Tongue (tissue), 1 donor: ENCODE measurements at regions not wholly inside any gene's neighbourhood (a gene's known extent, or its start where the extent isn't known, plus 50 kb on each side); places are given as distances from the start of the nearest gene placed in this dataset.
"Not testable (repeated sequence)": the region's sequence is repeated elsewhere in the genome, so short reads cannot be mapped to it uniquely, and the experiment has no call there.

Experiments used
- DNase-seq: peaks from one replicate; pipeline ENCODE4 v3.0.0-alpha.2; 2015

DNA sequence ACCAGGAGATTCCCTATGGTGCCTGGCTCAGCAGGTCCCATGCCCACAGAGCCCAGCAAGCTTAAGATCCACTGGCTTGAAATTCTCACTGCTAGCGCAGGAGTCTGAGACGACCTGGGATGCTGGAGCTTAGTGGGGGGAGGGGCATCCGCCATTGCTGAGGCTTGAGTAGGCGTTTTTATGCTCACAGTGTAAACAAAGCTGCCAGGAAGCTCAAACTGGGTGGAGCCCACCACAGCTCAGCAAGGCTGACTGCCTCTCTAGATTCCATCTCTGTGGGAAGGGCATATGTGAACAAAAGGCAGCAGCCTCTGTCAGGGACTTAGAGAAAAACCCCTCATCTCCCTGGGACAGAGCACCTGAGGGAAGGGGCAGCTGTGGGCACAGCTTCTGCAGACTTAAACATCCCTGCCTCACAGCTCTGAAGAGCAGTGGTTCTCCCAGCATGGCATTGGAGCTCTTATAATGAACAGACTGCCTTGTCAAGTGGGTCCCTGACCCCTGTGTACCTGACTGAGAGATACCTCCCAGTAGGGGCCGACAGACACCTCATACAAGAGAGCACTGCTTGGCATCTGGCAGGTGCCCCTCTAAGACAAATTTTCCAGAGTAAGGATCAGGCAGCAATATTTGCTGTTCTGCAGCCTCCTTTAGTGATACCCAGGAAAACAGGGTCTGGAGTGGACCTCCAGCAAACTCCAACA lies 231.5 kb upstream of the SETMAR start:
- DNase-seq, result no peak

DNA sequence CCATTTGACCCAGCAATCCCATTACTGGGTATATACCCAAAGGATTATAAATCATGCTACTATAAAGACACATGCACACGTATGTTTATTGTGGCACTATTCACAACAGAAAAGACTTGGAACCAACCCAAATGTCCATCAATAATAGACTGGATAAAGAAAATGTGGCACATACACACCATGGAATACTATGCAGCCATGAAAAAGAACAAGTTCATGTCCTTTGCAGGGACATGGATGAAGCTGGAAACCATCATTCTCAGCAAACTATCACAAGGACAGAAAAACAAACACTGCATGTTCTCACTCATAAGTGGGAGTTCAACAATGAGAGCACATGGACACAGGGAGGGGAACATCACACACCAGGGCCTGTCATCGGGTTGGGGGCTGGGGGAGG lies 225.9 kb upstream of the SETMAR start:
- DNase-seq, result not testable (repeated sequence)

DNA sequence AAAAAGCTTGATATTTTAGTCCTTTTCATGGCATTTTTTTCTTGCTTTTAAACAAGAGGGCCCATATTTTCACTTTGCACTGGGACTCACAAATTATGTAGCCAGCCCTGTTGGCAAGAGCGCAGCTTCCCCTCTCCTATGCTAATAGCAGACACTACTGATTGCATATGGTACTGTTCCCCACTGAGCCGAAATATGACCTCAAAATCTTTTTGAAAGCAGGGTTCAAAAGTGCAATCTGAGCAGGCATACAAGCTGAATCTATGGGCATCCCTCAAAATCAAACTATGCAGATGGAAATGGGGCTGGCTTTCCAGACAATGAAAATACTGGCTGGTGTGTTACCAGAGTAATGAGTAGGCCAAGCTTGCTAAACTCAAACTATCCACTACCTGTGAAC lies 225.2 kb upstream of the SETMAR start:
- DNase-seq, result no peak

DNA sequence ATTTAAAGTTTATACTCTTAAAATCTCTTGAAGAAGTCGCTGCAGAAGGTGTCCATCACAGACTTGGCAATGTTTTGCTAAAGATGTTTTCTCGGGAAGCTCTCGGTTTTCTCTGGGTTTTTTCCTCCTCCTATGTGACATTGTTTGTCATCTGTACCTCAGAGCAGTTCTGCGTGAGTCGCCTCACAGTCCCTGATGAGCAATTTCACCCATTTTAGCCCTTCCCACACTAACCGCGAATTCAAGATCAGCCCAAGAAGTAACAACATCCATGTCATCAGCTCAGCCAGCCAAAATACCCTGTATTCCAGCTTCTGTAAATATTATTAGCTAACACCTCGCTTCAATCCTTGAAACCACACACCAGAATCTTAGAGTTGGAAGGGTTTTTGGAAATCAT lies 224.3 kb upstream of the SETMAR start:
- DNase-seq, result no peak

DNA sequence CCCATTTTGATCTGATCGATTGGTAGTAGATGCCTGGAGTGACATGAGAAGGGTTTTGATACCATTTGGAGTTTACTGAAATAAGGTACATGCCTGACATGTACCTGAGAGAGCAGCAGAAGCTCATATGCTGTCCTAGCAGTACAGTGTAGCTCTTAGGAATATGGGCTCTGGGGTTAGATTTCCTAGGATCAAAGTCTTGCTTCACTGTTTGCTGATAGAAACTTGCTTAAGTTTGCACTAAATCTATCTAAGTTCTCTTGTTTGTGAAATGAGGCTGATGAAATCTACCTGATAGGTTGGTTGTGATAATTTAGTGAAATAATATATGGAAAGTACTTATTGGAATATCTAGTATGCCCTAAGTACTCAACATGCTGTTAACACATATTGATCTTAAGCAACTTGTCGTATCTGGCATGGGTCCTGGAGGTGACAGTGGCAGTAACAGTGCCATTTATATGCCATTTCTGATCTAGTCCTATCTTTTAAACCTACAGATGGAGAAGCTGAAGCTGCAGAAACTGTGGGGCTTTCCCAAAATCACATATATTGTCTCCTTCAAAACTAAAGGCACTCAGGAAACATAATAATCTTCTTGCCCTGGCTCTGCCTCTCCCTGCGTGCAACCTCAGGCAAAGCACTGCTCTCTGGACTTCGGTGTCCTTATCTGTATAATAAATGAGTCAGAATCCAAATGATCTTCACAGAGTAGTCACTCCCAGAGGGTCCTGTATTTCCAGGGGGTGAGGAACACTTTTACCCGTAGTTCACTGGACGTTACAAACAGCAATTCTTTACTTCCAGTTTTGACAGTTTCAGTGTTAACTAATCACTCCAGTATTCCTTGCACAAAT lies 223.6 kb upstream of the SETMAR start:
- no peak for DNase-seq

DNA sequence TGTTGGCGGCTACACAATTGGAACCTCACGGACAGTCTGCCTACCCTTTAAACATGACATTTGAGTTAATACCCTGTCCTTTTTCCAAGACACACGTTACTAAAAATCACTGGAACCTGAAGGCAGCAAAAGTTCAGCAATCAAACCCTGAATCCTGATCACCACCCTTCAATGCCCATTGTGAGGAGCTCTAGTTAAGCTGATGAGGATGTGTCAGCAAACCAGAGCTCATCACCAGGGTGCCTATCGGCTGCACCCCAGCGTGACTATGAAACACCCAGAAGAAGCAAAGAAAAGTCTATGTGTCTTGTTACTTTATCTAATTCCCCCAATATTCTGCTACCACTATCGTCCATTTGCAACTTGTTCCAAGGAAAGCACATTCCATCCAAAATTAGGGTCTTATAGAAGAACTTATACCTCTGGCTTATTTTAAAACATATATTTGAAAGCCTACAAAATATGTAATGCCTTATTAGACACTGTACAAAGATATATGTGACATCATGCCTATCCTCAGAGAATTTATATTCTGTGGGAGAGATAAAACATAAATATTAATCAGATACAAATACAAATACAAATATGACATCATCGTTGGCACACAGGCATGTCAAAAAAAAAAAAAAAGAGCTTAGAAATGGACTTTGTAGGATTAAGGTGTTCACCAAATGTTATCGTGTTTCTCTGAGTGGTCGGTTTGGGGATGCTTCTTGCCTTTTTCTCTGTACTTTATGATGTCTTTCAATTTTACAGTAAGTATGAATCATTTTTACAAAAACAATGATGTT lies 219.7 kb upstream of the SETMAR start:
- no peak for DNase-seq

DNA sequence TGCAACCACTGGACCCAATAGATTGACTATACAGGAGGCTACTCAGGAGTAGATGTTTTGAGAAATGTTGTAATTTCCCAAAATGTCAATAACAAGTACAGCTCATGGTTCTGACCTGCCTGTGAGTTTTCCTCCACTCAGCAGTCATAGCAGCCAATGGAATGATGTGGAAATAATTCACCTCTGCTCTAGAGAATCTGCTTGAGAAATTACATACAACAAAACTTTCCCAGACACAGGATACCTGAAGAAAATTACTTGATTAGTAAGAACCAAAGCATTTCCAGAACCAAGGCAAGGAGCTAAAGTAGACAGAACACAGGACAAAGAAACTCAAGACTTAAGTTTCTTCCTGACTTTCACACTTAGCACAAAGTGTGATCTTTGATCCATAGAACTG lies 218.9 kb upstream of the SETMAR start:
- DNase-seq, result no peak

DNA sequence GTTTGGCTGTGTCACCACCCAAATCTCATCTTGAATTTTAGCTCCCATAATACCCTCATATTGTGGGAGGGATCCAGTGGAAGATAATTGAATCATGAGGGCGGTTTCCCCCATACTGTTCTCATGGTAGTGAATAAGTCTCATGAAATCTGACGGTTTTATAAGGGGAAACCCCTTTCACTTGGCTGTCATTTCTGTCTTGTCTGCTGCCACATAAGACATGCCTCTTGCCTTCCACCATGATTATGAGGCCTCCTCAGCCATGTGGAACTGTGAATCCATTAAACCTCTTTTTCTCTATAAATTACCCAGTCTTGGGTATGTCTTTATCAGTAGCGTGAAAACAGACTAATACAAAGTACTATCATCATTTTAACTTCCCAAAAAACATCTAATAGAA lies 216.5 kb upstream of the SETMAR start:
- not testable (repeated sequence) for DNase-seq

DNA sequence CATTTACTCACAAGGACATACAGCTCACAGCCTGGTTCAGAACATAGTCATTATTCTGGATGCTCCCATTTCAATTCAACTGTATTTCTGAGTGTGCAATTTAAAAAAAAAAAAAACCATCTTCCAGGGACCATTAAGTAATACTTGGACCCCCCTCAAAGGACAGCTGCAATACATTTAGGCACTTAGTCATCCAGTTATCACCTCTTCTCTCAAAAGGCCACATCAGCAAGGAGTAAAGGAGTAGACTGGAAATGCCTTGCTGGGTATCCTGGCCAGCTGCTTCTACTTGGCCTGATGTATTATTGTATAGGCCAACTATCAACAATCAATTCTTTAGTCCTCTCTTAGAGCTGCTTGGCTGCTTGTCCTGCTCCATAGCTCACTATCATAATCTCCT lies 211.4 kb upstream of the SETMAR start:
- no peak for DNase-seq

DNA sequence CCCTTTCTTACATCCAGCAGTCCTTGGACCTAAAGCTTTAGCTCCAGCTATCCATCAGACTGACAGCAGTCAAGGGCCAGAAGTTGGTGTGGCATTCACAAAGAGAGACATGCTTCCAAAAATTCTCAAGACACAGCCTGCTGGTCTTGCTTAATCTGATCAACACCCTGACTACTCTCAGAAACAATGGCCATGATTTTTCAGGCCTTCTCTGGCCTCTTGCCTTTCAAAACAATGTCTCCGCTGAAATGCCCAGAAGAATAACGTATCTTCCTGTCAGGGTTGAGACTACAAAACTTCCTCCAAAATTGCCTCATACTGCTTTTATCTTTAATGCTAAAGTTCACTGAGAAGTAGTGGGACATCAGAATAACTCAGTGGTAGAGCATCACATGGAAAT lies 205.4 kb upstream of the SETMAR start:
- no peak for DNase-seq

DNA sequence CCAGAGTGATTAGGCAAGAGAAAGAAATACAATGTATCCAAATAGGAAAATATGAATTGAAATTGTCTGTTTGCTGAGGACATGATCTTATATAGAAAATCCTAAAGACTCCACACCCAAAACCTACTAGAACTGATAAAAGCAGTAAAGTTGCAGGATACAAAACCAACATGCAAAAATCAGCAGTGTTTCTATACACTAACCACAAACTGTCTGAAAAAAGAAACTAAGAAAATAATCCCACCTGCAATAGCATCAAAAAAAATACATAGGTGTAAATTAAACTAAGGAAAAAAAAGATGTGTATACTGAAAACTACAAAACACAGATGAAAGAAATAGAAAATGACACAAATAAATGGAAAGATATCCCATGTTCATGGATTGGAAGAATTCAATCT lies 203.6 kb upstream of the SETMAR start:
- DNase-seq, result no peak

DNA sequence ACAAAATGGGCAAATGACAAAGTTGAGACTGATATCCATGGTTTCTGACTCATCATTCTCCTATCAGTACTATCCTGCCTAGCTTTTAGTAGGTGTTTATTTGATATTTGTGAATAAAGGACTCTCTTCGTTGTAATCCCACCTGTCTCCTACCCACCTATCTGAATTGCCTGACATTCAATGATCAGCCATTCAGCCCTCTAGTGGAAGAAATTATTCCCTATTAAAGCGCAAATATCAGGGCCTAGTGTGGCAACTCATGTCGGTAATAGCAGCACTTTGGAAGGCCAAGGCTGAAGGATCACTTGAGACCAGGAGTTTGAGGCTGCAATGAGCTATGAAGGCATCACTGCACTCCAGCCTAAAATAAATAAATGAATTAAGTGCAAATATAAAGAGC lies 195.7 kb upstream of the SETMAR start:
- no peak for DNase-seq

DNA sequence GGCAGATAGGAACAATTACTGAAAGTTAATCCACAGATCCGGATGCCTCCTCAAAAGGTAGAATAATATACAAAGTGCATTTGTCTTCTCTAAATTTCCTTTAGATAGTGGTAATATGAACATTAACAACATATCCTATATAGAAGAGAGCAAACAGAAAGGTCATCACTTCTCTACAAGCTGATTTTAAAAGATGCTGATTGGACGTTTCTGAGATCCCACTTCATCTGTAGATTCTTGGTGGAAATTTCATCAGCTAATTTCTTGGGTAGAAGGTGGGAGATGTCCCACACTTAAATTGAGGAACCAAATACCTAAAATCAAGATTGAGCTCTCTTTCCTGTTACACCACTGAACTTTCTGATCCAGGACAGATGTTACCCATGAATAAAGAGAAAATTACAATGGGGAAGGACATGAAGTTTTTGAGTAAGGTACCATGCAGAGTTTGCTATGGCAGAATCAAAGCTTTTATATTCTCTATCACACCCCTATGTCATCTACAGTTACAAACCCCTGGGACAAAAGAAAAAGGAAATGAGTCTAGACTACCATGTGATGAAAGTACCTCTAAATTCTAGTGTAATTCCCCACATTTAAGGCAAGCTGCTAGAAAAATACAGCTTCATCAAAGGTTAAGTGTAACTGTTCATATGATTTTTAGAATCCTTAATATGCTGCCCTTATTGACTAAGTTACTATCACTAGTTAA lies 189.2 kb upstream of the SETMAR start:
- DNase-seq, result no peak

DNA sequence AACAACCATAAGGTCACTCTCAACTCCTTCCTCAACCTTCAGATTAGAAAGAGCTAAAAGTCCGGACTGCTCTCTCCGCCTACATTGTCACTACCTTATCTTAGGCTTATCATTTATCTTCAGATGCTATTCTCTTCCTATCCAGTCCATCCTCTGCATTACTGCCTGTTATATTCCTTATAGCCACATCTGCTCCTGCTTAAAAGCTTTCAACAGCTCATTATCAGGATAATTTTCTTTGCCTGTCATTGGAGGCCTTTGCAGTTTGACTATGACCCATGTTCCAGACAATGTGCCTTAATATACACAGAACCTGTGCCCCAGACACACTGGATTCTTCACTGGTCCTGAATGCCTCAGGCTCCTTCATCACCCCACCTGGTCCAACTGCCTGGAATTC lies 184.1 kb upstream of the SETMAR start:
- no peak for DNase-seq

DNA sequence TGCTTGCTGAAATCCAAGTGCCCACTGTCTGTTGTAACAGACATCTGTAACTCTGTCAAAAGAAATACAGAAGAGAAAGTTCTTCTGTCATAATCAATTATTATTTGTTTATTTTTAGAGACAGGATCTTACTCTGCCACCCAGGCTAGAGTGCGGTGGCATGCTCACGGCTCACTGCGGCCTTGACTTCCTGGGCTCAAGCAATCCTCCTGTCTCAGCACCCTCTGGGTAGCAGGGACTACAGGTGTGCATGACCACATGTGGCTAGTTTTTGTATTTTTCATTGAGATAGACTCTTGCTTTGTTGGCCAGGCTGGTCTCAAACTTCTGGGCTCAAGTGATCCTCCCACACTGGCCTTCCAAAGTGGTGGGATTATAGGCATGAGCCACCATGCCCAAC lies 177.6 kb upstream of the SETMAR start:
- no peak for DNase-seq

DNA sequence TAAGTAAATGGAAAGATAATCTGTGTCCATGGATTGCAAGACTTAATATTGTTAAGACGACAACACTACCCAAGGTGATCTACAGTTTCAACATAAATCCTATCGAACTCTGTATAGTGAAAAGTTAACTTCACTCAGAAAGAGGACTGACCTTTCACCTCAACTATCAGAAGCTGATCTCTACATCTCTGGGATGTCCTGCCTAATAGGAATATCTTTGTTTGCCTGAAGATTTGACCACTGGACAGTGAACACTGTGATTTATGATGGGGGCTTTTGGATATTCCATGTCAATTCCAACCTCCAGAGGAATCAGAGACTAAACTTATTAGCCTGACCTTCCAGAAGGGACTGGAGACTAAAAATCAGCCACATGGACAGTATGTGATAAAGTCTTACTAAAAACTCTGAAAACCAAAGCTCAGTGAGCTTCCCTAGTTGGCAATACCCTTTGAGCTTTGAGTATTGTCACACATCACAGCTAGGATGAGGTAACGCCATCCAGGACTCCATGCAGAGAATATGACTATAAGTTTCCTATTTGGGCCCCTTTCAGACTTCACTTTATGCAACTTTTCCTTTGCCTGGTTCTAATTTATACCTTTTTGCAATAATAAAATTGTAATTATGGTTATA lies 164.9 kb upstream of the SETMAR start:
- no peak for DNase-seq

DNA sequence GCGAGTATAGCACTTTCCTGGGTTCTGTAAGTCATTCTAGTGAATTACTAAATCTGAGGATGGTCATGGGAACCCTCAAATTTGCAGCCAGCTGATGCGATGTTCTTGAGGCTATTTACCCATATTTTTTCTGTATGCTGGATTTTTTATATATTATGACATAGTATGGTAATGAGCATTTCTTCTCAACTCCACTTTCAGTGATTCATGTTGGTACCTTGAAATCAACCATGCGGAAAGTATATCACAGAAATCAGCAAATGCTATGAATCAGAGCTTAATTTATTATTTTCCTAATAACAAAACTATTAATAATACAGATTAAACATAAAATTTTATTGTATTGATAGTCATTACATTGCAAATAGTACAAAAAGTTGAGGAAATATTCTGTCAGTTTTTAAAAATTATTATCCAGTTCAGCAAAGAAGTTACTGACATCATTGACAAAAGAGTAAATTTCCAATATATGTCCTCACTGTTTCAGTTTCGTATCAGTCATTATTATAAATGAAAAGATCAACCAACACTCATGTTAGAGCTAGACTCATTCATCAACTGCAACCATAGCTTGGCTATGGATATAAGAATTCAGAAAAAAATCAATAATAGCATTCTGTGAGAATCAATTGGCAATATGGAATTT lies 164.3 kb upstream of the SETMAR start:
- DNase-seq, result no peak

DNA sequence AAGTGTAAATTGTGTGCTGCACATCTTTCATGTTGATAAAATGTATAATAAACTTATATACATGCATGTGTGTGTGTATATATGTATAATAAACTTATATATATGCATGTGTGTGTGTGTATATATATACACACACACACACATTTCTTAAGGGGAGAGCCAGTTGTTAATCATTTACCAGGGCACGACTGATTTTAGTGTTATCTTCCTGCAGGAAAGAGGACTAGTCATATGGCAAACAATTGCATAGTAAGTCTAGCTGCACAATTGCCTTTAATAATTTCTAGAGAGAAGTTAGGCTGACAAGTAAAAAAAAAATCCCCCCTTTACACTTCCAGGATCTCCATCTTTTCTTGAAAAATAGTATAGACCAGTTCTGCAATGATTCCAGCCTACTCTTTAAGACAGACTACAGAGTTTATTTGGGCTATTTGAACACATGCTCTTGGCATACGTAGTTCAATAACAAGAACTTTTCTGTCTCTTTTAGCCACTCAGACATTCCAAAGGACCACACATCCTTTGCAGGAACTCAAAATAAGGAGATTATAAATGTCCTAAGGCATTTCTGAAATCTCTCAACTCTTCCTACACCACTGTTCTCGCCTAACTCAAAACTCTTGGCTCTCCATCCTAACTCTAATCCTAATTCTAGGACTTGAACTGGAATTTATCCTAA lies 163.6 kb upstream of the SETMAR start:
- DNase-seq, result no peak

DNA sequence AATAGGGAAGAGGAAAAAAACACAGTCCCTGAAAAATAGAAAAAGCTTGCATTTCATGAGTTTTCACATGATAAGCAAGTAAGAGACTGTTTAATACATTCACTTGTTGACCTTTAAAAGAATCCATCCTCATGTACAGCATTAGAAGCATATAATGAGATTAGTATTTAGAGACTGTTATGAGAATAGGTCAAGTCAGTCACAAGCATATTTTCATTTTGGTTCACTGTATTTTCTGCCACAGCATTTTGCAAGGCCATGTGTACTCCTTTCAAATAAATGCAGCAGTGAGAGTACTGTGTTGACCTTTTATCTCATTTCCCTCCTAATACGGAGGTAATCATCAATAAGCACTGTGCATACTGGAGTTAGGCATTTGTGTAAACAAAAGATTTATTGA lies 162.2 kb upstream of the SETMAR start:
- DNase-seq, result no peak

DNA sequence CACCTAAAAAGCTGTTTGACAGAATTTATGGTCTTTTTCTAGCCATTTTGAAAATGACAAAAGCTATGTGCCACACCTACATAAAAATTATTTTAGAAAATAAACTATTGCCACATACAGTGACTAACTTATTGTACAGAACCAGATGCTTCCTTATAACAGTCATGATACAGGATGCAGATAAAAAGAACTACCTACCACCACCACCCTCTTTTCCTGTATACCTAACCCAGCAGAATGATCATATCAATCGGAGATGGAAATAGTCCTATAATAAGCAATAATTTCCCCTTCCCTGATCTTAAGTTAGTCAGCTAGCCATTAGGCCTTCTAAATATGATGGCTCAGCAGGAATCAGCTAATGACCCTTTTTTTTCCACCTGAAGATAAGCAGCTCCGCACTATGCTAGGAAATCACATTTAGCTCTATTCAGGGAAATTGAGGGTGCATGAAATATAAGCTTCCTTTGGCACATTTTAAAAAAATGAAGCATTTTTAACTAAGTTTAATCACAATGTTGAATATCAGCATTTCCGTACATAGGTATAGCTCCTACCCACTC lies 155.5 kb upstream of the SETMAR start:
- DNase-seq, result no peak

DNA sequence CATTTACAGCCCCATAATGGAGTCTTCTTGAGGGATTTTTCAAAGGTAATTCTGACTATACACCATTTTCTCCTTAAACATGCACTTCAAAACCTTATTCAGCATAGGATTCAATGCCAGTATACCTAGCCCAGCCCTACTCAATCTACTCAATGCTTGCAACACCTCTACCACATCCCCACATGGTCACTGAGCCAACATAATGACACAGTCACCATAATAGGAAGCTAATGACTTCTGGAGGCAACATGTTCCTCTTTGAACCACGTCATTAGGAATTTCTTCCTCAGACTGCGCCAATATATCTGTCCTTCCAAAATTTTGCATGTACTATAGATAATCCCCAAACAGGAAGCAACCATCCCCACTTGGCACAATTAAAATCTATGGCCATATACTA lies 153.9 kb upstream of the SETMAR start:
- no peak for DNase-seq
